ENCODE measurements at regions not wholly inside any gene's neighbourhood (a gene's known extent, or its start where the extent isn't known, plus 50 kb on each side); places are given as distances from the start of the nearest gene placed in this dataset.

GRCh38 chr12:25615119-25615518 lies 62.0 kb upstream of the LMNTD1 start:
- H3K4me3 ChIP-seq (ENCODE audit: low read depth, low read length) = no peak overlapping the region
- ChIA-PET CTCF (no interaction called here), POLR2A (no interaction called here)
- DNase-seq (ENCODE audit: low read depth, low spot score) = peak; percentile 89
- no peak for TF ChIP-seq CTCF (IDR thresholded peaks at IDR 0.05; ENCODE audit: low read depth, low read length)
- no peaks in the 10 kb centered on the region for H3K9me3 ChIP-seq (ENCODE audit: control insufficient read depth, insufficient read depth, low read length)
- H3K27ac ChIP-seq (ENCODE audit: low read depth, low read length) = peak overlapping the region; percentile 66
- H3K27me3 ChIP-seq (ENCODE audit: control insufficient read depth, insufficient read depth, low read length) = no peaks in the 10 kb centered on the region

- no peaks in the 10 kb centered on the region for H3K9me3 ChIP-seq (ENCODE audit: control insufficient read depth, insufficient read depth, low read length)
- no peak overlapping the region for H3K4me3 ChIP-seq (ENCODE audit: low read depth, low read length)
- TF ChIP-seq CTCF (IDR thresholded peaks at IDR 0.05; ENCODE audit: low read depth, low read length) = no peak
- H3K27ac ChIP-seq (ENCODE audit: low read depth, low read length) = no peak overlapping the region
- CTCF ChIA-PET = no interaction called here
- POLR2A ChIA-PET = no interaction called here
- no peaks in the 10 kb centered on the region for H3K27me3 ChIP-seq (ENCODE audit: control insufficient read depth, insufficient read depth, low read length)
- no peak for DNase-seq (ENCODE audit: low read depth, low spot score)
Measured at GRCh38 chr12:25616286-25616685, 63.2 kb upstream of the LMNTD1 start.

GRCh38 chr12:25617991-25618390 lies 64.9 kb upstream of the LMNTD1 start:
- H3K27ac ChIP-seq (ENCODE audit: low read depth, low read length) = no peak overlapping the region
- H3K9me3 ChIP-seq (ENCODE audit: control insufficient read depth, insufficient read depth, low read length) = no peaks in the 10 kb centered on the region
- CTCF ChIA-PET = no interaction called here
- TF ChIP-seq CTCF (IDR thresholded peaks at IDR 0.05; ENCODE audit: low read depth, low read length) = no peak
- DNase-seq (ENCODE audit: low read depth, low spot score) = no peak
- POLR2A ChIA-PET = interaction anchor here (0.5 kb wide), 1 partner anchor 28 kb away, joined by 3 read pairs; no protein-coding TSS in a partner anchor
- no peak overlapping the region for H3K4me3 ChIP-seq (ENCODE audit: low read depth, low read length)
- H3K27me3 ChIP-seq (ENCODE audit: control insufficient read depth, insufficient read depth, low read length) = no peaks in the 10 kb centered on the region

GRCh38 chr12:25623816-25624215 lies 70.7 kb upstream of the LMNTD1 start:
- DNase-seq (ENCODE audit: low read depth, low spot score) = no peak
- CTCF ChIA-PET = no interaction called here
- H3K4me3 ChIP-seq (ENCODE audit: low read depth, low read length) = no peak overlapping the region
- H3K9me3 ChIP-seq (ENCODE audit: control insufficient read depth, insufficient read depth, low read length) = no peaks in the 10 kb centered on the region
- TF ChIP-seq CTCF (IDR thresholded peaks at IDR 0.05; ENCODE audit: low read depth, low read length) = no peak
- no peaks in the 10 kb centered on the region for H3K27me3 ChIP-seq (ENCODE audit: control insufficient read depth, insufficient read depth, low read length)
- no peak overlapping the region for H3K27ac ChIP-seq (ENCODE audit: low read depth, low read length)
- POLR2A ChIA-PET = no interaction called here

GRCh38 chr12:25625146-25625545 lies 72.1 kb upstream of the LMNTD1 start:
- Histone ChIP-seq H3K9me3 (ENCODE audit: control insufficient read depth, insufficient read depth, low read length) (no peaks in the 10 kb centered on the region), H3K27ac (ENCODE audit: low read depth, low read length) (no peak overlapping the region), H3K4me3 (ENCODE audit: low read depth, low read length) (no peak overlapping the region), H3K27me3 (ENCODE audit: control insufficient read depth, insufficient read depth, low read length) (no peaks in the 10 kb centered on the region)
- no peak for DNase-seq (ENCODE audit: low read depth, low spot score)
- POLR2A ChIA-PET = no interaction called here
- CTCF ChIA-PET = interaction anchor here (1.3 kb wide), 1 partner anchor 189 kb away, joined by 4 read pairs; no protein-coding TSS in a partner anchor
- no peak for TF ChIP-seq CTCF (IDR thresholded peaks at IDR 0.05; ENCODE audit: low read depth, low read length)

Measured in AG04450 (cell line).